GM18868 (cell line): ENCODE measurements at regions not wholly inside any gene's neighbourhood (a gene's known extent, or its start where the extent isn't known, plus 50 kb on each side); places are given as distances from the start of the nearest gene placed in this dataset.
"Not testable (repeated sequence)": the region's sequence is repeated elsewhere in the genome, so short reads cannot be mapped to it uniquely, and the experiment has no call there.

Source experiments
- ATAC-seq: cut with Tn5 transposase; IDR thresholded peaks from one replicate; pipeline ENCODE4 v1.9.1; 2021; ENCODE audit warnings: mild to moderate bottlenecking, moderate library complexity; ENCODE audit not compliant: unreplicated experiment

DNA sequence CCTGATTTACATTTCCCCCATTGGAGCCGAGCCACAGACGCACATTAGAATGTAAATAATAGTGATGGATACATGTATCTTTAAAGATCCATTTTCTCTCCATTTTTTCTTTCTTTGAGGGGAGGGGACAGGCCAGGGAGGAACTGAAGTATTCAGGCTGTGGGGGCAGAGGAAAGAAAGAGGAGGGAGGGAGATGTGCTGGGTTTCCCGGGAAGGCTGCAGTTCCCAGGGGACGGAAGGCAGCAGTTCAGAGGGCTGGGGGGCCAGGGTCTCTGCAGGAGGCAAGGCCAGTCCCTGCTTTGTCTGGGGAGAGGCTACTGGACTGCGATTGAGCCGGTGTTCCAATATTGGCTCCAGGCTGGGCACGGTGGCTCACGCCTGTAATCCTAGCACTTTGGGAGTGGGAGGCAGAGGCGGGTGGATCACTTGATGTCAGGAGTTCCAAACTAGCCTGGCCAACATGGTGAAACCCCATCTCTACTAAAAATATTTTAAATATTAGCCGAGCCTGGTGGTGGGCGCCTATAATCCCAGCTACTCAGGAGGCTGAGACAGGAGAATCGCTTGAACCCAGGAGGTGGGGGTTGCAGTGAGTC lies 94.2 kb upstream of the LHX1 start:
- no peak for ATAC-seq

DNA sequence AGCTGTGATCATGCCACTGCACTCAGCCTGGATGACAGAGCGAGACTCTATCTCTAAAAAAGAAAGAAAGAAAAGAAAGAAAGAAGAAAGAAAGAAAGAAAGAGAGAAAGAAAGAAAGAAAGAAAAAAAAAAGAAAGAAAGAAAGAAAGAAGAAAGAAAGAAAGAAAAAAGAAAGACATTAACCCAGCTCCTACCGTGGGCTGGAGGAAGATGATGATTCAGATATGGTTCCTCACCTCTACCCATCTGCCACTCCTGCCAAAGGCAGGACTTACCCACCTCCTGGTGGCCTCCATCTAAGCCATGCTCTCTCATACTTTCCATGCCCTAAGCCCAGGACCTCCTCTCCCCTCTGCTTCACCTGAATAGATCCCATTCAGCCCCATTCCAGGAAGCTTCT lies 93.3 kb upstream of the LHX1 start:
- ATAC-seq: no peak

DNA sequence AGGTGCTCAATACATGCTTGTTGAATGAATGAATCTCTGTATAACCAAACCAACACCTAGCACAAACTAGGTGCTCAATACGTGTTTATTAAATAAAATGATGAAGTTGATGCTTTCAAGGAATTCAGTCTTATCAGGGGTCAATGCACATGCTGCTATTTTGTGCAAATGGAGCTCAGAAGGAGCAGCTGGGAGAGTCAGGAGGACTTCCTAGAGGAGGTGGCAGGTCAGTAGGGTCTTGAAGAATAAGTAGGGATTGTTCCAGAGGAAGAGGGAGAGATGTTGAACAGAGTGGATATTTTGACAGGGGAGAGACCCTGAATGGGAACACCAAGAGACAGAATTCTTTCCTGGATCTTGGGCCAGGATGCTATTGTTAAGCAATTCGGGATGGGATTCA lies 92.7 kb upstream of the LHX1 start:
- no peak for ATAC-seq

DNA sequence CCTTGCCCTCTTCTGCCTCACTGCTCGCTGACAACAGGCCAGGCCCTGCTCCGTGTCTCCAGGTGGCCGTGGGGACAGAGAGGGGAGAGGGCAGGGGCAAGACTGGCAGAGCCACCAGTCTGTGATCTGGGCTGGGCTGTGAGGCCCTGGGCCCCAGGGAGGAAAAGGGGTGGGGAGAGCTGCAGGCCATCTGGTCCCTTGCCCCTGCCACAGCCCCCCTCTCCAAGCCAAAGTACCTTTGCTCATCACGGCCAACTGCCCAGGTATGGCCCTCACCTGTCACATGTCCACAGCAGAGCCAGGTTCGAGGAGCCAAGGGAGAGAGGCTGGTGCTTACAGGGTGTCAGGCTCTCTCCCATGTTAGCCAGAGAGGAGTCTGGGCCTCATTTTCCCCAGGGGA lies 91.4 kb upstream of the LHX1 start:
- no peak for ATAC-seq

DNA sequence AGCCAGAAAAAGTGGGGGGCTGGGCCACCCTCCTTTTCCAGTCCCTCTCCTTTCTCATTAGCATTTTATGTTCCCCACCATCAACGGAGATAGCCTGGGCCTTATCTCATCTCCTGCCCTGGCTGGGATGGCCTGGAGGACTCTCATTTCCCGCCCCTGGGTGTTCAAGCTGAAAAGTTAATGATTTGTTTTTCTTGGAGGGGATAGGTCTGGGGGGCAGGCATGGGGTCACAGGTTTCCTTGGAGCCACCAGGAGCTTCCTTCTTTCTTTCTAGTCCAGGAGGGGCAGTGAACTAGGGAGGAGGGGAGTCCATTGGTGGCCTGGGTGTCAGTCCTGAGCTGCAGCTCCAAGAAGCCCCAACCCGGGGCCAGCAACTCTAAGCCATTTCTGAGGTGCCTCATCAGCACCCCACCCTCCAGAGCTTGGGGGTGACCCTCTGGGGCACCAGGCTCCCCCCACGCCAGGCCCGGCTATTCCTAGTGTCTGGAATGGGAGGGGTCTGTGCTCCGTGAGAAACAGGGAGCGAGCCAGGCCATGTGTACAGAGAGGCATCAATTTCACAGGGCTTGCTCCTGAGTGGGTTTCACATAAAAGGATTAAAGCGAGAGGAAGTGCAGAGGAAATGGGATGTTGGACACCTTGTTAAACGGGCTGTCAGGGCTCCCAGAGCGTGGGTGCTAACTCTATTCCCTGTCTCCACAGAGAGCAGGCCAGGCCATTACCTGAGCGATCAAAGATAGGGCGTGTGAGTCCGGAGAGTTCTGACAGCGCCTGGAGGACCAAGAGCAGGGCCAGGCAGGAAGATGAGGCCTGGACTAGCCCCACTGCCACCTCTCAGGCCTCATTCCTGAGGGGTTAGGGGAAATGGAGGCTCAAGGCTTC lies 90.6 kb upstream of the LHX1 start:
- ATAC-seq: no peak

DNA sequence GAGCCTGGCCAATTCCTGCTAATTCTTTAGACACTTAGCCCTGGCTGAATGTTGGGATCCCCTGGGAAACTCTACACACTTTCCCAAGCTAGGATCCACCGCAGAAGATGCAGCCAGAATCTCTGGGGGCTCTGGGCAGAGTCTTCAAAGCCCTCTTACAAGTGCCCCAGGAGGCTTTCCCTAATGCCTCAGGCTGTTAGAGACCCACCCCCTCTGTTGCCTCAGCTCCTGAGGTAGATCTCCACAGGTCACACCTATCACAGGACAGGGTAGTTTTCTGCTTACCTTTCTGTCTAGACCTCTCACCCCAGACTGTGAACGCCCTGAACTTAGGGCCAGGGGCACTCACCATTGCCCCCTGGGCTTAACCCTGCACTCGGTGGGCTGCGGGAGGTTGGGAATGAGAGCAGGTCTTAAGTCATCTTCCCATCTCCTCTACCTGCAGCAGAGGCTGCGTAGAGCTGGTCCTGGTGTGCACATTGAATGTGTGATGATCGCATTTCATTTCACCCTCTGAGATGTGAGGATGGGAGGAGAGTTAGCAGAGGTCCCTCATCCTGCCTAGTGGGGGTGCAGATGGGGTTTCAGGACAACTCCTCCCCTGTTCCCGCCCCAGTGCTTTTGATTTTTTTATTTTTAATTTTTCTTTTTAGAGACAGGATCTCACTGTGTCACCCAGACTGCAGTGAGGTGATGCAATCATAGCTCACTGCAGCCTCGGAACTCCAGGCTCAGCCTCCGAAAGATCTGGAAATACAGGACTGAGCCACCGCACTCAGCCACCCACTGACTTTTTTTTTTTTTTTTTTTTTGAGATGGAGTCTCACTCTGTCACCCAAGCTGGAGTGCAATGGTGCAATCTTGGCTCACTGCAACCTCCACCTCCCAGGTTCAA lies 89.0 kb upstream of the LHX1 start:
- no peak for ATAC-seq

DNA sequence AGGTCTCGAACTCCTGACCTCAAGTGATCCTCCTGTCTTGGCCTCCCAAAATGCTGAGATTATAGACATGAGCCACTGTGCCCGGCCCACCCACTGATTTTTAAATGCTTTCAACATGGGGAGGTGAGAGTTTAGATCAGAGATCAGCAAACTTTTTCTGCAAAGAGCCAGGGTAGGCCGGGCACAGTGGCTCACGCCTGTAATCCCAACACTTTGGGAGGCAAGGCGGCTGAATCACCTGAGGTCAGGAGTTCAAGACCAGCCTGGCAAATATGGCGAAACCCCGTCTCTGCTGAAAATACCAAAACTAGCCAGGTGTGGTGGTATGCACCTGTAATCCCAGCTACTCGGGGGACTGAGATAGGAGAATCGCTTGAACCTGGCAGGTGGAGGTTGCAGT lies 88.3 kb upstream of the LHX1 start:
- not testable (repeated sequence) for ATAC-seq

DNA sequence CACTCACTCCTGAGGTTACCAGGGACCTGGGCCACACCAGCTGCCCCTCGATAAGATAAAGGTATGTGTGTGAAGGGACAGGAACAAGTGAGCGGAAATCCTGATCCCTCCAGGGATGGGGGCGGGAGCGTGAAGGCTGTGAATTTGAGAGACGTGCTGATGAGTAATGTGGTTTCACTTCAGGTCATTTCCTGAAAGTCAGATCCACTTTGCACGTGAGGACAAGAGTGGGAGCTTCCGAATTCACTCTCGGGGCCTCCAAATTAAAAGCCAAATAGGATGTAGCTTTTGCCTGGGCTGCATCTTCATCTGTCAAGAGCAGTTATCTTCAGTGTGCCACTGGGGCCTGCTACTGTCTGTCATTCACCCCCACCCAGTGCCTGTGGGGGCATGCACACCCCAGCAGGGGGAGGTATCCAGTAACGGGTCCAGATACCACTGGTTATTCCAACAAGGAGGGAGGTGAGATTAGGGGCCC lies 87.4 kb upstream of the LHX1 start:
- no peak for ATAC-seq

DNA sequence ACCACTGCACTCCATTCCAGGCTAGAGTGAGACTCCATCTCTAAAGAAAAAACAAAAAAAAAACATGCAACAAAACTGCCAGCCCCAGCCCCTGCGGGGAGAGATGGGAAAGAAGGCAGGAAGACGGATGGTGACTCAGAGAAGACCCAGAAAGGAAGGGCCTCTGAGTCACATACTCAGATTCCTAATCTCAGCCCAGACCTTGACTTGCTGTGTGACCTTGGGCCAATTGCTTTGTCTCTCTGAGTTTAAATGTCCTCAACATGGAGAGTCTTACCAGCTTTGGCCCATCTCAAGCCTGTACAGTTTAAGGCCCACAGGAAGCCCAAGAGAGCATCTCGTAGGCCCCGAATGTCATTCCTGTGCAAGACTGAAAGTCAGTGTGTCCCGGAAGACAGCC lies 86.5 kb upstream of the LHX1 start:
- ATAC-seq: no peak

DNA sequence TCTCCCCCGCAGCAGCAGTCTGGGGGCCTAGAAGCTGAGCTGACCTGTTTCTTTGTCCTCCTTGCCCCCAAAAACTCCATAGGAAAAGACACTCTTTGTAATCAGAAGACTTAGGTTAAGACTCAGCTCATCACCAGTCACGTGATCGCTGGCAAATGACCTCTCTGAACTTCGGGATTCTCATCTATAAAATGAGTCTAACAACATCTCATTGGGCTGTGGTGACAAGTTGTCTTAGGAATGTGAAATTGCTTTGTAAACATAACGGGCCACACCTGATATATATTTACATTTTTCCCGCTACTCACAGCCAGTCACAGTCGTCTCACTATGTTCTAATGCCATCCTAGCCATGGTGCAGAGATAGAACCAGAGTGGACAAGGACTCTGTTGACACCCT lies 86.0 kb upstream of the LHX1 start:
- ATAC-seq: no peak

DNA sequence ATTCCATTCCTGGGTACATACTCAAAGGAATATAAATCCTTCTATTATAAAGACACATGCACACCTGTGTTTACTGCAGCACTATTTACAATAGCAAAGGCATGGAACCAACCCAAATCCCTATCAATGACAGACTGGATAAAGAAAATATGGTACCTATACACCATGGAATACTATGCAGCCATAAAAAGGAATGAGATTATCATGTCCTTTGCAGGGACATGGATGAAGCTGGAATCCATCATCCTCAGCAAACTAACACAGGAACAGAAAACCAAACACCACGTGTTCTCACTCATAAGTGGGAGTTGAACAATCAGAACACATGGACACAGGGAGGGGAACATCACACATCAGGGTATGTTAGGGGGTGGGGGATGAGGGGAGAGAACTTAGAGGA lies 84.8 kb upstream of the LHX1 start:
- not testable (repeated sequence) for ATAC-seq

DNA sequence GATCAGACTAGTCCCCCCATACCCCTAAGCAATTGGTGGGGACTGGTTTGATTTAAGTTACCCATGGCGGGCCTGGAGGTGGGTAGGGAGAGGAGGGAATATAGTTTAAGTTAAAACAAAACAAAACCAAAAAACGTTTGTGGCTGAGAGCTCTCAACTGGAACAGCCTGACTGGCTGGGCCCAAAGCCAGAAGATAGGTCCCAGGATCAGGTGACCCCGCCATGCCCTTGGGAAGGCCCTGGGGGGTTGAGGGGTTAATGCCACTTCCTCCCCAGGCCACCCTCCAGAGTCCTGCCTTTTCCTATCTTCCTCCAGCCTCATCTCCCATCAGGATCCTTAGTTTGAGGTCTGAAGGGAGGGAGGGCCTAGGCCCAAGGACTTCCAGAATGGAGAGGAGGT lies 82.3 kb upstream of the LHX1 start:
- ATAC-seq: no peak

DNA sequence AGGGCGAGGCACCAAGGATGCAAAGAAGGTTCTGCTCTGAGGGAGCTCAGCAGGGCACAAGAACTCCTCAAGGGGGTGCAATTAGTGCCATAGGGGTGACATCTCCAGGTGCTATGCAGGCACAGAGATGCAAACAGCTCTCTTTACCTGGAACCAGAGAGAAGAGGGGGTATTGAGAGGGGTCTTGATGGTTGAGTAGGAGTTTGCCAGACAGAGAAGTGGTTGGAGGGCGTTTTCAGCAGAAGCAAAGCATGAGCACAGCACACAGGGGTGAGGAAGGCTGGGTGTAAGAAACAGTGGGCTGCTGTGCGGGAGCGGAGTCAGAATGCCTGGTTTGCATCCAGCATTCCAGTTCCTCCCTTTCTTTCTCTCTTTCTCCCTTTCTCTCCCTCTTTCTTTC lies 81.8 kb upstream of the LHX1 start:
- ATAC-seq: no peak

DNA sequence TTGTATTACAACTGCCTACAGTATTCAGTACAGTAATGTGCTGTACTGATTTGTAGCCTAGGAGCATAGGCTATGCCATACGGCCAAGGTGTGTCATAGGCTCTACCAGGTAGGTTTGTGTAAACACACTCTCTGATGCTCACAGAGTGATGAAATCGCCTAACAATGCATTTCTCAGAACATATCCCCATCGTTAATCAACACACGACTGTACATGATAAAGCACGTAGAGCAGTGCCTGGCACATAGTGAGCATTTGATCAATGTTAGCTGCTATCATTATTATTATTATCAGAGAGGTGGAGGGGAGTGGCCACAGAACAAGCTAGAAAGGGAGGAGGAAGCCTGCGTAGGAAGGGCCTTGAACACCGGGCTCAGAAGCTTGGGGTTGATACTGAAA lies 81.1 kb upstream of the LHX1 start:
- no peak for ATAC-seq

DNA sequence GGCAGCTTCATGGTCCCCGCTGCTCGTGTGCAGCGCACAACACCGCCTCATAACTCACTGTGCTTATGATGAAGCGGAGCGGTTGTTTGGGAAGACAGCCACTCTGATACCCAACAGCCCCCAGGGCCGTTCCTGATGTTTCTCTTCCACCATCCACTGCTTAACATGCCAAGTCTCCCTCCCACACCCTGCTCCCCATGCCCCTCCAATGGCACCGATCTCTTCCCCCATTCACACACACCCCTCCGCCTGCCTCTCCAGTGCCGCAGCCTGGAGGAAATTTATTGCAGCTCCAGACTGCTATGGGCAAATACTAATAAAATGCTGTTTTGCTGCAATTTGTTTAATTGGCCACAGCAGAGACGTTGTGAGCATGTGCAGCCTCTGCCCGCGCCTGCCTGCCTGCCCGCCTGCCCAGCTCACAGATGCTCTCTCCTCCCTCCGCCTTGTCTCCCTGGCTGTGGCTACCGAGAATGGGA lies 80.3 kb upstream of the LHX1 start:
- ATAC-seq: no peak

DNA sequence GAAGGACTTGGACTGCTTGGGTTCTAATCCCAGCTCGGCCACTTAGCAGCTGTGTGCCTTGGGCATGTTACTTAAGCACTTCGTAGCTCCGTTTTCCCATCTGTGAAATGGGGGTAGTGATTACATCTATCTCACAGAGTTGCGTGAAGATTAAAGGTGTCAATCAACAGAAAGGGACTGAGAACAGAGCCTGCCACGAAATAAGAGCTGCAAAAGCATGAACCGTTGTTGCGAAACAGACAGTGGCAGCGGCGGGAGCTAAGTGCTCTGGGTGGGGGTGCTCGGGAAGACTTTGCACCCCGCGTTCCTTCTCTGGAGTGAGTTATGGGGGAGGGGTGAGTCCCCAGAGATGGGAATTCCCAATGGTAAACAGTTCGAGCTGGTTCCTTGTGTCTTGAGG lies 79.6 kb upstream of the LHX1 start:
- ATAC-seq: no peak

DNA sequence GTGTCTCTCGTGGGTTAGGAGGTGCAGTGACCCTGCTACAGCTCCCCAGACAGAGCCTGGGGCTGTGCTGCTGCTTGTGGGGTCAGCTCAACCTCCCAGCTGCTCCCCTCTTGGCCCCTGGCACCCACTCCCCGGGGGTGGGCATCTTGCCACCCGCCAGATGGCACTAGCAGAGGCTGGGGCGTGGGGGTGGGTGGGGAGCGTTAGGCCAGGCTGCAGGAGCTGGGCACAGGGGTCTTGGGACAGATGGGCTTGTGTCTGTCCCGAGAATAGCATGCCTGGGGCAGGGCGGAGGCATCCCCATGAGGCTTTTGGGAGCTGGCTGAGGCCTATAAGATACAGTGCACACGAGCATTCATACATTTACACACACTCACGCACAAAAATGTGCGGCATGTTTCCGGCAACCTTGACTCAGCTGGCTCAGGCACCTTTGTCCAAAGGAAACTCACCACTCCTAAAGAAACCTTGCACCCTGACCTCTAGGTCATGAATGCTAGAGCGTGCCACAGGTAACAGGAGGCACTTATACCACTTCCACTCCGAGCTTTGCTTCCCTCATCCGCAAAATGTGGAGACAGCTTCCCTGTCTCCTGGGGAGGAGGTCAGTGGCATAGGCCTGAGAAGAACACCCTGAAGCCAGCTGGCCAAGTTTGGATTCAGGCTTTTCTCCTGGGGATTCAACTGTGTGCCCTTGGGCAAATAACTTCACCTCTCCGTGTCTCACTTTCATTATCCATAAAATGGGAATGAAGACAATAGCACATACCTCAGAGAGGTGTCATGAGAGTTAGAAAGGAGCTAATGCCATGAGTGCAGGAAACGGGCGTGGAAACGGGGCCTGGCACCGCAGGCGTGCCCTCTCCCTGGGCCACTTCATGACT lies 78.9 kb upstream of the LHX1 start:
- no peak for ATAC-seq

DNA sequence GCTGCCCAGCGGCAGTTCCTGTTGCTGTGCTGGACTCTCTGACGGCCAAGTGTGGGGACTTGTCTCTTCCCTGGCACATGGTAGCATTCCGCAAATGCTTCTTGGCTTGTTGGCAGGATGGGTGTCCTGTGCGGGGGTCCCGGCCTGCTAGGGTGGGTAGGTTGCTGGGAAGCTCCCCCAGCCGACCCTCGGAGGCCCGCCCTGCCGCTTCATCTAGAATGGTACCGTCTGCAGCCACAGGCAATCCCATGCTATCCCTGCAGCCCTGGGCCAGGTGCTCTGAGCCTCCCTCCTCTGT lies 78.3 kb upstream of the LHX1 start:
- no peak for ATAC-seq

DNA sequence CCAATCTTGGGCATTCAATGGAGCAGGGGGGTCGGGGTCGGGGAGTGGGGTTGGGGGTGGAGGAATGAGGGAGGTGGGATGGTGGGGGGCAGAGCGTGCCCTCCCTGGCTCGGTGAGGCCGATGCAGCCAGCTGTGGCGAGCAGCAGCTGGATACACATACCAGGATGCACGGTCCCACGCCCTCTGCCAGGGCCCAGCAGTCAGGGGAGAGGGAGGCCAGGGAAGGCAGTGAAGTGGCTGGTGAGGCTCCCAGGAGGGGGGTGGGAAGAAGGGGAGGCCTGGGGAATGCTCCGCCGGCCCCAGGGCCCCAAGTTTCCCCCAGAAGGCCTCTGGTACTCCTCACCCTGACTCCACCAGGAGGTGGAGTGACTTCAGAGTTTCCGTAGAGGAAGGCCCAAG lies 77.6 kb upstream of the LHX1 start:
- no peak for ATAC-seq

DNA sequence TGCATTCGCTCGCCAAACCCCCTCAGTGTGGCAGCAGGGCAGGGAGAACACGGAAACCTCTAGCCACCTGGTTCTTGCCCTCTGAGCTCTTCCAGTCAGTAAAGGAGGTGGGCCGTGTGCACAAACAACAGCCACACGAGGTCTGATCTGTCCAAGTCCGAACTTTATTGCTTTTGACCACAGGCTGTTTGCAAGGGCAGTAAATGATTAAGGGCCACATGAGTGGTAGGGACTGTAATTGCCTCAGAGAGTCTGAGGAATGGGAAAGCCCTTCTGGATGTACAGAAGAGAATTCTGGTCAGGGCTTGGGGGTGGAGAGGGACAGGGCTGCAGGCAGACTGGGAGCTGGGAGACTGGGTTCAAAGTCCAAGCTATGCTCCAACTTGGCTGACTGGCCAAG lies 75.7 kb upstream of the LHX1 start:
- no peak for ATAC-seq
